GM18507 (cell line): ENCODE measurements at regions not wholly inside any gene's neighbourhood (a gene's known extent, or its start where the extent isn't known, plus 50 kb on each side); places are given as distances from the start of the nearest gene placed in this dataset.

ENCODE experiments used
- DNase-seq: peaks from one replicate; pipeline ENCODE4 v3.0.0; 2011; ENCODE audit warnings: low read depth; ENCODE audit not compliant: insufficient read length; ENCODE audit errors: extremely low spot score
- FAIRE-seq: peaks from 2 replicates; lab custom pipeline; 2011; peaks lifted over from hg19 to GRCh38; lab: Jason Lieb, UNC

DNA sequence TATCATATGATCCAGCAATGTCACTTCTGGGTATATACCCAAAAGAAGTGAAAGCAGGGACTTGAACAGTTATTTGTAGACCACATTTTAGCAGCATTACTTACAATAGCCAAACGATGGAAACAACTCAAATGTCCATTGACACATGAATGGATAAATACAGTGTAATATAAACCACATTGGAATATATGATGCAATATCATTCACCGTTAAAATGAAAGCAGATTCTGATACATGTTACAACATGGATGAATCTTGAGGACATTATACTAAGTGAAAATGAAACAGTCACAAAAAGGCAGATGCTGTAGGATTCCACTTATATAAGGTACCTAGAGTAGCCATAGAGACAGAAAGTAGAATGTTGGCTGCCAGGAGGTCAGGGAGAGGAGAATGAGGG is 130.5 kb upstream of the SMAD1 start:
- FAIRE-seq (no peak), DNase-seq (no peak)

DNA sequence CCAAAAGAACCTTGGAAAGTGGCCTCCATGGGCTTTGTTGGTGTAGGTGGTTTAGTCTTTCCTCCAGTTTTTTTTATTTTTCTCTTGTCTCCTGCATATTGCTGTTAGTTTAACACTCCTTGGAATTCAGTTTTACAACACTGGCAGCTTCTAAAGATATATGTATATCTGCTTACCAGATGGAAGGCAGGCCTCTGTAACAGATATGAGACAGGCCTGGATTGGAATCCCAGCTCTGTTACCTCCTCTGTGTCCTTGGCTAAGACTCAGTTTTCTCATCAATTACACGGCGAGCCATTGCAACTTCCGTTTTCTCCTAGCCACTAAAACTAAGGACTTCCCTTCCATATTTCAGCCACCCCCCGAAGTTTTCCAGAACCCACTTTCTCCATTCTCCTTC is 133.4 kb upstream of the SMAD1 start:
- no peak for FAIRE-seq
- DNase-seq, result no peak

DNA sequence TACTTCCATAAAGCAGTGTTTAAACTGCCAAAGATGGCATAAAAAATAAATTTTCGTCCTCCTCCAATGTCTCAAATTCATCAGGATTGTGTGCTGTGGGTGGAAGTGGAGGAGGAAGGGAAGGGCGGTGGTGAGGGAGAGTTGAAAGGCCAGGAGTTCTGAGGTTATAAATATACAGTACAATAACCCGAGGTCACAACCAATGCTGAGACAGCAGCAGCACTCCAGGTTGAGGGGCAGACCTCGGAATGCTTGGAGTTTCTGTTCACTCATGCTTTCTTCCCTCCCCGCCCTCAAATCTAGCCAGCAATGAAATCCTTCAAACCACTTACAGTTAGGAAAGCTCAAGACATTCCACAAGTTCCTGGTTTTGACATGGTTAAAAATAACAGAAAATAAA is 134.0 kb upstream of the SMAD1 start:
- FAIRE-seq, result no peak

DNA sequence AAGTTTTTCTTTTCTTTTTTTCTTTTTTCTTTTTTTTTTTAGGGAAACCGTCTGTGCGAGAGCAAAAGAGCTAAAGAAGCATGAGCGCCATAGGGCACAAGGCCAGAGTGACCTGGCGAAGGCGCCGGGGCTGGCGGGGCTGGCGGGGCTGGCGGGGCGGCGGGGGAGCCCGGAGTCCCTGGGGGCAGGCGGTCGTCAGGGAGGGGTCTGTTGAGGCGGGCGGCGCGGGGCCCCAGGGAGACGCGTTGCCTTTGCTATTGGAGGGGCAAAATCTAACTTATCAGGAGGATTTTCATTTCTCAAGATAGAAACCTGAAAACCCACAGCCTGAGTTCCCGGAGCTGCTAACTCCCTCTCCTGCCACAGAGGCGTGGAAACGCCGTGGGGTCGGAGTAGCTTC is 135.6 kb upstream of the SMAD1 start:
- DNase-seq (no peak), FAIRE-seq (no peak)

More for the DNA sequence above, 134.0 kb upstream of the SMAD1 start:
- no peak for DNase-seq

DNA sequence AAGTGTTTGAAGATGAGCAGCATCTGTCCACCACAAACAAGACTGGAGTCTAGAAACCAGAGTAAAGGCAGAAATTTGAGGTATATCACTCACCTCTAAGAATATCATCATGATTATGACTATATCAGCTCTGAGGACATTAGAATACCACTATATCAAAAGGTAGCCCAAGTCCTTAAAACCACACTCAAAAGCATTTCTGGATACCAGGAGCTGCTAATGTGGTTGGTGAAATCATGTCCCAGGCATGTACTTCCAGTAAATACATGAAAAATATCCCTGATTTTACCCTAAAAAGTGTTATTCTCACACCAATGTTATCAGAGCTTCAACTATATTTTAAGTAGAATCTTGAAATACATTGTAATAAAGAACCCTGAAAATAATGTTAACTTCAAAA is 136.3 kb upstream of the SMAD1 start:
- no peak for FAIRE-seq

DNA sequence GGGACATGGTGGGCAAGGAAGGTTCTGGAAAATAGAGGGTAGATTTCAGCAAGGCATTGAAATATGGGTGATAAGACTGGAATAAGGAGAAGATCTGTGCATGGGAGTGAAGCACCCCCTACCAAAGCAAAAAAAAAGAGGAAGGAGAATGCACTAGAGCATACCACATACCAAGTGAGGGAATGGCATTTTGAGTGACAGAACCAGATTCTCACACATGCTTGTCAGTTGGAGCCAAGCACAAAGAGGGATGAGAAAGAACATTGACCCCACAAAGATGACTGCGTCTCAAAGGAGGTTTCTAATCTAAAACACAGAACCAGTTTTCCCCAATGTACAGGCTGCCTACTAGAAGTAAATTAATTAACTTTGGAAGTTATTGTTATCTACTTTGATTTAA is 140.3 kb upstream of the SMAD1 start:
- no peak for DNase-seq
- no peak for FAIRE-seq

More for the DNA sequence above, 136.3 kb upstream of the SMAD1 start:
- DNase-seq, result no peak

DNA sequence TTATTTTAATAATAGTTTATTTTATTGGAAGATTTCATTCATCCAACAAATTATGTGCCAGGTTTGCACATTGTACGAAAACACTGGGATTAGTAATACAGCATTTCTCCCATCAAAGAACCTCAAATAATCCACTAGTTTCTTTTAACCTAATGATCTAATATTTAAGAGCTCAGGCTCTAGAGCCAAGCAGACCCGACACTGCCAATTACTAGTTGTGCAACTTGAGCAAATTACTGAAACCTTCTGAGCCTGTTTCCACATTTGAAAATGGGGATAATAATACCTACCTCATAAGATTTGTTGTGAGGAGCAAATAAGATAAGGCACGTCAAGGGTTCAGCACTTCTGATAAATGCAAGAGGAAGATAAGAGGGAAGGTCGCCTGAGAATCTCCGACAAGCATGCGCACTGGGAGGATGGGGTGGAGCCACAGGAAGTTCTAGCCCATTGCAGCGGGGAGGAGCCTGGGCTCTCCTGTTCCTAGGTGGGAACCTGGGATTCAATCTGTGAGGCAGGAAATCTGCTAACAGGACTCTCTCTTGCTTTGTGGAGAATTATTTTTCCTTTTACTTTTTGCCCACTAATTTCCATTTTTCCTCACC is 141.5 kb upstream of the SMAD1 start:
- DNase-seq, result no peak
- FAIRE-seq, result no peak

DNA sequence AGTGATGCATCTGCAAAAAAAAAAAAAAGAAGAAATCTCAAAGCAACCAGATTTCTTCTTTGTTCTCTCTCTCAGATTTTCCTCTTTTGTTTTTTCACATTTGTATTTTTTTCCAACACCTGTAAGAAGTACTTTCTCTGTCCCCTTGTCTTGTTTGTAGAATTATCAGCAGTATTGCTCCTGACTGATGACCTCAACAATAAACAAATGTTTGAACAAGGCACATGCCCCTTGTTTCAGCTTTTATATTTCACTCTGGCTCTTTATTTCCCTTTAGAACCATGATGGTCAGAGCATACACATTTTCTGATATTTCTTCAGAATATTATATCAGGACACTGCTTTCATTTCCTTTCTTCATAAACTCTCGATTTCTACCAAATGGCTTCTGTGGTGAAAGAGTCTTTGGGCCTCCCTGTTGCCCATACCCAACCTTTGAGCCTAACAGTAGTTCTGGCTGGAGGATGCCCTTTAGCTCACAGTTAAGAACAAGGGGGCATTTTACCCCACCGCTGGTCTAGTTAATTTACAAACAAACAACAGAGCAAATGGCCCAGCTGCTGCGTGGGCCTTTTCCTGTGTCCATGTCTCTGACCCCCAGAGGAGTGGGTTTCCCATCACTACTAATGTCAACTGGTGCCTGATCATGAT is 142.5 kb upstream of the SMAD1 start:
- no peak for FAIRE-seq

DNA sequence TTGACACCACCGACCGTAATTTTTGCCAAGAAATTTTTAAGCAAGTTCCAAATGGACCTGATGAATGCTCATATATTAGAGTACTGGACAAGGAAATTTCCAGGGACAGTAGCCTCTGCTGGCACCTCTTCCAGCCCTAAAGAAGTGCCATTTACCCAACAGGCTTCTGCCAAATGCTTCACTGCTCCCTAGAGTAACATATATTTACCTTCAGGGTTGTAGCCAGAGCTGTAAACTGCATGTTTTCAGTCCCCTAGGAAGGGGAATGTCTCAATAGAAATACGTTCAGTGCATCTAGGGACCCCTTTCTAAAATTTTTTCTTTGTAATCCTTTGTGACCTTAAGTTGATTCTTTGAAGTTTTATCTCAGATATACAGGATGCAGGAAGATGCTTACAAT is 143.1 kb upstream of the SMAD1 start:
- no peak for DNase-seq
- FAIRE-seq, result no peak

More for the DNA sequence above, 142.5 kb upstream of the SMAD1 start:
- no peak for DNase-seq

DNA sequence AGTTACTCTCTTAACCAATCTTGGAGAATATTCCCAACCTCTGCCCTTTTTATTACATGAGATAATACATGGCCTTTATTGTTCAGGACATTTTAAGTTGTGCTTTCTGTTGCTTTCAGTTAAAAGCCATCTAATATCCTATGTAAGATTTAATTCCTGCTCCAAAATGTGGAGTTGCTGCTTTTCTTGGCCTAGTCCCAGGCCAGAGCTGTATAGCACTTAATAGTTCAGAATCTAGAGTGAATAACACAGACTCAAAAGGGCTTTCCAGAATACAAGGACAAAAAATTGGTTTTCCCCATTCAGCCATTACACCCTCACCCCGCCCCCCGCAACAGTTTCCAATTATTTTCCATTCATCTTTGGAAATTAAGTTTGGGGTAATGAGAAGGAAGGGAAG is 144.3 kb upstream of the SMAD1 start:
- no peak for FAIRE-seq
- DNase-seq, result no peak

DNA sequence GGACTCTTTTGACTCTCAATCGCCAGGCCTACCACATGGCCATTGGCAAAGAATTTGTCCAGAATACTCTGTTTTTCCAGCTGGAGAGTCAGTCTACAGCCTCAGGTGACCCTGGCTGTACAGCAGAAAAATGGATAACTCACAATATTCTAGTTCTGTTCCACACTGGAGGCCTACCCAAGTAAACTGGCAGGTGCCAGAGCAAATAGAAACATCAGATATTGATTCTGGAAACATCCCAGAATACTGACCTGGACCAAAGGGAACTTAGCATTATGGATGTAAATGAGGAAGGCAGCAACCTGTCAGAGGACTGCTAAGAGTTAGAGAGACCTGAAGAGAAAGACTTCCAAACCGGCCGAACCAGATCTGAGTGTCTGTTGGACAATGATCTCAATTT is 147.9 kb upstream of the SMAD1 start:
- DNase-seq, result no peak
- FAIRE-seq, result no peak

DNA sequence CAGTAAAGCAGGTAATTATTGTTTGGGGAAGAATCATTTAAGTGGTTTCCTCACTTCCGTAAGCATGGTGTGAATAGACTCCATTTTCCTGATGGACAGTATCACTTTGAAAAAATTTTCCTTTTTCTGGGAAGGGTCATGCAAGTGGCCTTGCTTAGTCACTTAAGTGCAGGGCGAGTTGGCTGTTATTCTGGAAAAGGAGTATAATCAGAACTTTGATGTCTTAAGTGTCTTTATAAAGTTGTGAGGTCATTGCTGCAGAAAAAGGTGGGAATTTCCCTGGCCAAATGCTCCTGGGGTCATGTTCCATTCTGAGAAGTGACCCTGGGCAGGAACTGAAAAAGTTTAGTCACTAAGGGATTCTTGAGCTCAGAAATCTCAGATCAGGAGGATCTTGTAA is 146.1 kb upstream of the OTUD4 start:
- FAIRE-seq (no peak), DNase-seq (no peak)

DNA sequence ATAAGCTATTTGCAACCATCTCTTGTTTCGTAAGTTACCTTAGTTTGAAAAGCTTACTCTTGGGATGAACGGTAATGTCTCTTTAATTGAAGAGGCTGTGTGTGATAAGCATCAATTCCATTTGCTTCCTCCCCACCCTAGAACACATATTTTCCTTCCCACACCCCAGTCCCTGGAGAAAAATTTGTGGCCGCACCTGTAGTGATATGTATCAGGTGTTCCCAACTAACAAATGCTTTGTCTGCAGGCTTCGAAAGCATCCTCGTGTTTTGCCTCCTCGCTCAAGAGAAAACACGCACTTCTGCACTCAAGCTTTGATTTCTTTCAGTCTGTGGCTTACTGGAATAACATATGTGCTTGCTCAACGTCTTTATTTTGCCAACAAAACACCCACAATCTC is 143.8 kb upstream of the OTUD4 start:
- FAIRE-seq, result no peak
- no peak for DNase-seq

DNA sequence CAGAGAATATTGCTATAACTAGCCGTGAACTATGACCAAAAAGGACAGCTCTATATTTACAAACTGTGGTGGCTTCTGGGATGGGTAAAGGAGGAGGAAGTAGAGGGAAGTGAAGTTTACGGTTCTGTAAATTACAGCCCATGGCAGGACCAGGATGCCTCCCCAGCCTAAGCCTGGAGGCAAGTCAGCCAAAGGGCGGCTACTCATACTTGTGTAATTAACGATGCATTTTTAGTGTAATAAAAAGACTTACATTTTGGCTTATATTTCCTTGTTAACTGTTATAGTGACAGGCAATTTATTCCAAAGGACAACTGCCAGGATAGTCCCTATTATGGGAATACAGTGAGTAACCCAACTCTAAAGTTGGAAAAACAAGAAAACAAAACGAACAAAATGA is 139.9 kb upstream of the OTUD4 start:
- DNase-seq, result no peak
- FAIRE-seq, result no peak

DNA sequence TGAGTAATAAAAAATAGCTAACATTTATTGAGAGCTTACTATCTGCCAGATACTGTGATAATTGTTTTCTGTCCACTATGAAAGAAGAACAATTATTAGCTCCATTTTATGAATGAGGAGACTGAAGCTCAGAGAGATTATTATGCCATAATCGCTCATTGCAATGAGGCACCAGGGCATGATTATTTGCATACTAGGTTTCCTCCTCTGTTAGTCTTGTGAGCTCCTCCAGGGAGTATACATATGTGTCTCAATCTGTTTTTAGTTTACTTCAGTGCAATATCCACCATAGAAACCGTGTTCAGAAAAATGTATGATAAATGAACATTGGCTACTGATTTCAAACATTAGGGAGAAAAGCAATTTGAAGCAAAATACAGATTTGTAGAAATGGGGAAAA is 139.4 kb upstream of the OTUD4 start:
- no peak for DNase-seq
- FAIRE-seq, result no peak

DNA sequence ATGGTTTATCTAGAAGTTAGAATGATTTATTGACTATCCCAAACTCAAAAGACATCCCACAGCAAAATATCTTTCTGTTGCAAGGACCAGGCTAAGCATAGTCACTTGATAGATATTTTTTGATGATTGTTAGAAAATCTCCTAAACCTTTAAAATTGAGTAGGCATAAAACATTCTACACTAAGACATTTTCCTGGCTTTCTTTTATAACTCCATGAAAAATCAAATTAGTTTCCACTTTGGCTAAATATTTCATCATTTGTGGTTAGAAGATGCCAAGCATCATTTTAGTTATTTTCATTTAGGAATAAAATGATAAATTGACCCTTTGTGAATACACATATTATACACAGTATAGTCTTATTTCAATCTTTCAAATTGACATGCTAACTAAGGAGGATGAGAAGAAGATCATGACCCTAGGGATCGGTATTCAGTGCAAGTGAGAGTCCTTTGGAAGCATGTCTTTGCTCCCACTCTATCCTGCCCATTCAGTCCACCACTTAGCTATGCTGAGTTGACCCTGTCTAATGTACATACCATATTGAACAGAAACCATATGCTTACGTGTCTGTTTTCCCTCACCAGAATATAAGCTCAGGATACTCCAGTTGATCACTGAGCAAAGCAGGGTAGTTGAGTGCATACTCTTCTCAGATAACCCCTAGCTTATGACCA is 136.6 kb upstream of the OTUD4 start:
- no peak for FAIRE-seq
- no peak for DNase-seq

DNA sequence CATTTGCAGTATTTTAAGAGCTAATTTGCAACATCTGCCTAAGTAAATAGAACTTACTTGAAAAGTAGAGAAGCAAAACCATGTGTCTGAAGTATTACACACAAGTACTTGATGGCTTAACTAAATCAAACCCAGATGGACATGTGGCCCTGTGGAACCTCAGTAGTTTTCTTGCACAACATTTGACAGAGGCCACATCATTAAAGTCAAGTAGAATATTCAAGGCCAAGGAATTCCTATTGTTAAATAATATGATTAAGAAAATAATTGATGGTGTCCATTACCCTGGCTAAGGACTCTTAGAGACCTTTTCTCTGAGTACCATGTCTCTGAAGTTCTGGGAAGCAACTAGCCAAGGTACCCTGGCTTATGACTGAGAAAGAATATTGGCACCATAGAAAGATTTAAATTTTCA is 135.4 kb upstream of the OTUD4 start:
- DNase-seq (no peak), FAIRE-seq (no peak)

DNA sequence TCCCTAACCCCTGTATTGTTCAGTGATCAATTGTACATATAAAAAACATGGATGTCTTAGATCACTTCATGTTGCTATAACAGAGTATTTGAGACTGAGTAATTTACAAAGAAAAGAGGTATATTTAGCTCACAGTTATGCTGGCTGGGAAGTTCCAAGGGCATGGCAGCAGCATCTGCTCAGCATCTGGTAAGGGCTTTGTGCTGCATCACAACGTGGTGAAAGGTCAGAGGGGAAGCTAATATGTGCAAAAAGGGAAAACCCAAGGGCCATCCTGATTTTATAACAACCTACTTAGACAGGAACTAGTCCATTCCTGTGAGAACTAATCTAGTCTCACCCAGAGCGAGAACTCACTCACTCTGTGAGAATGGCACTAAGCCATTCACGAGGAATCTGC is 128.2 kb upstream of the OTUD4 start:
- no peak for FAIRE-seq
- no peak for DNase-seq

DNA sequence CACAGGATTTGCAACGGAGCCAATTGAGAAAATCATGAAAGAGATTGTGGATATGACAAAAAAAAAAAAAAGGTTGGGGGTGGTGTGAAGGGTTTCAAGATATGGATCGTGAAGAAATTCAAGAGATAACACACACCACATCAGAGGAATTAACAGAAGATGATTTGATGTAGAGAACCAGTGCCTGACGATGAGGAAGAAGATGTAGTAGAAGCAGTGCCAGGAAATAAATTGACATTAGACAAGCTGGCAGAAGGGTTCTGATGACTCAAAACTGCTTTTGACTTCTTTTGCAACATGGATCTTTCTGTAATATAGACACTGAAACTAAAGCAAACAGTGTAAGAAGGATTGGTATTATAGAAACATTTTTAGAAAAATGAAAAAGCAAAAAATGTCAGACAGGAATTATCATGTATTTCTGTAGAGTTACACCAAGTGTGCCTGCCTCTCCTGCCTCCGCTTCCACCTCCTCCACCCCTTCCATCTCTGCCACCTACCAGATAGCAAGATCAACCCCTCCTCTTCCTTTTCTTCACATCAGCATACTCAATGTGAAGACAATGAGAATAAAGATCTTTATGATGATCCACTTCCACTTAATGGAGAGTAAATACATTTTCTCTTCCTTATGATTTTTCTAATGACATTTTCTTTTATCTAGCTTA is 127.5 kb upstream of the OTUD4 start:
- no peak for FAIRE-seq
- no peak for DNase-seq

DNA sequence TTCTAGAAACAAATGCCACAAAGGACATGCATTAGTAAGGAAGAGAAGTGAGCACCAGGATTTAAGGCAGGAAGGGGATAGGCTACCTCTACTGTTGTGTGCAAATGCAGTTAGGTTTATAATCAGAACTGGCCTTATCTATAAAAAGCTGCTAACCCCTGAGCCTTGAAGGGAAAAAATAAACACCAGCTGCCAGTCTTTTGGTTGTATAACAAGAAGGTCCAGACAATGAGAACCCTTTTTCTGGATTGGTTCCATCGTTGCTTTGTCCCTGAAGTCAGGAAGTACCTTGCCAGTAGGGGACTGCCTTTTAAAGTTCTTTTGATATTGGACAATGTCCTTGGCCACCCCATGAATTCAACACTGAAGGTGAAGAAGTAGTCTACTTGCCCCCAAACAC is 126.7 kb upstream of the OTUD4 start:
- FAIRE-seq (no peak), DNase-seq (no peak)

DNA sequence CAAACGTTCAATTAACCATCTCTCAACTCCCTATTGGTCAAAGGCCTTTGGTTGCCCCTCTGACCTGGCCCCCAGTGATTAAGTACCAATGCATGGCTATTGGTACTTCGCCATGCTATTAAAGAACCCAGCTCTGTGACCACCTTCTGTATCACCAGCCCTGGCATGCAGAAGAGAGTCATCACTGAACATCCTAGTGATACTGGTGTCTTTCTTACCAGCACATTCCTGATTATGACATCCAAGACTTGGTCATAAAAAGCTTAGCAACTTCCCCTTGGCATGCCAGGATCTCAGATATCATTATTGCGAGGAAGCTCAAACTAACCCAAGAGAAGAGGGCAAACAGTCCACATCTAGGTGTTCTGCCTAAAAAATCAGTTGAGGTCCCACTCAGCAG is 122.3 kb upstream of the OTUD4 start:
- DNase-seq (no peak), FAIRE-seq (no peak)
